Heart right ventricle (tissue), 16 donors: ENCODE measurements at regions not wholly inside any gene's neighbourhood (a gene's known extent, or its start where the extent isn't known, plus 50 kb on each side); places are given as distances from the start of the nearest gene placed in this dataset.

Experiments
- ATAC-seq, 8 donors: fragments of 200-7000 bp; cut with Tn5 transposase; one replicate each; pipeline ENCODE4 v1.9.1; 2020; ENCODE audit warnings: mild to moderate bottlenecking in 8 of 8, moderate library complexity in 8 of 8, moderate number of reproducible peaks in 1 of 8
- DNase-seq, 2 donors: peaks; one replicate each; pipeline ENCODE4 v3.0.0-alpha.2; 2020
- H3K27ac ChIP-seq, 10 donors: fragments of 200-600 bp; sonication (generic) in 2 of 10; one replicate each; pipeline versions ENCODE4 v1.5.0 to v1.8.0; 2020 to 2022; ENCODE audit warnings: mild to moderate bottlenecking in 3 of 10
- H3K27me3 ChIP-seq, 7 donors: fragments of 200-600 bp; one replicate each; pipeline ENCODE4 v1.8.0; 2021 to 2022; ENCODE audit warnings: mild to moderate bottlenecking in 2 of 7
- H3K36me3 ChIP-seq, 9 donors: fragments of 200-600 bp; sonication (generic) in 1 of 9; one replicate each; pipeline versions ENCODE4 v1.5.0 to v1.8.0; 2020 to 2022; ENCODE audit warnings: mild to moderate bottlenecking in 2 of 9
- H3K4me1 ChIP-seq, 9 donors: fragments of 200-600 bp; sonication (generic) in 1 of 9; one replicate each; pipeline versions ENCODE4 v1.5.0 to v1.8.0; 2020 to 2022; ENCODE audit warnings: mild to moderate bottlenecking in 4 of 9
- H3K4me3 ChIP-seq, 10 donors: fragments of 200-600 bp; sonication (generic) in 2 of 10; one replicate each; pipeline versions ENCODE4 v1.5.0 to v1.8.0; 2020 to 2022; ENCODE audit warnings: mild to moderate bottlenecking in 7 of 10, moderate library complexity in 2 of 10
- H3K9me3 ChIP-seq, 11 donors: fragments of 200-600 bp in 10 of 11; sonication (generic) in 2 of 11; one replicate each; pipeline versions ENCODE4 v1.5.0 to v1.8.0; 2013 to 2022; ENCODE audit warnings: mild to moderate bottlenecking in 2 of 11, control low read depth in 1 of 11, moderate library complexity in 1 of 11
- WGBS, 2 donors: extraction: QIAGEN DNeasy Blood & Tissue Kit; methylation state at CpG; one replicate each; pipeline ENCODE4 v1.1.7; 2013; ENCODE audit warnings: inconsistent platforms in 1 of 2; 5-methylcytosine and 5-hydroxymethylcytosine counted together
- intact Hi-C, 10 donors: fragments of 100-400 bp; cut with DNase I; formaldehyde crosslinking; loops; one replicate each; pipeline versions ENCODE4 v1.11.1 to v1.14.2; 2022
- TF ChIP-seq, protein P1 (sequence below), 9 donors: fragments of 200-600 bp; sonication (generic) in 2 of 9; IDR thresholded peaks; one replicate each; pipeline versions ENCODE4 v1.5.0 to v1.8.0; 2021 to 2022; ENCODE audit warnings: antibody characterized with exemption in 9 of 9, mild to moderate bottlenecking in 5 of 9, moderate library complexity in 1 of 9
- donor health status: Arrhythmogenic right ventricular cardiomyopathy.
- donor health status: ischemic (EF 13 %, LVEDD 7.1; RV severe dilation, severe dysfunction).
- donor health status: healthy with polysubstance abuse.
- donor health status: DM: no; HTN: yes; CAD: no.
- donor health status: DM: no; HTN: no; CAD: no.
- donor health status: ischemic (EF 25% LVEDD 6.9; RV normal size, moderate dysfunction).
- donor health status: ischemic (EF 25% LVEDD 5.7; RV mildly dilated, moderate dysfunction).
- donor health status: healthy.
- donor health status: DM: yes; HTN: yes; CAD: no.
- donor health status: Ischemic cardiomyopathy.
- donor health status: ischemic (EF 35%, LVEDD 5.7; RV mildly dilated, moderate dysfunction).
- donor health status: nonischemic (EF 11% LVEDD 7.7; RV severe dilation, severe dysfunction).
- donor health status: DM: yes; HTN: yes; CAD: no.
- donor health status: PGD.
- donor health status: ischemic (EF 29% LVEDD 5.4; RV normal size, mild dysfunction).
- donor health status: nonischemic (EF 23%, LVEDD 6.1; RV moderate dilation, normal function).

DNA sequence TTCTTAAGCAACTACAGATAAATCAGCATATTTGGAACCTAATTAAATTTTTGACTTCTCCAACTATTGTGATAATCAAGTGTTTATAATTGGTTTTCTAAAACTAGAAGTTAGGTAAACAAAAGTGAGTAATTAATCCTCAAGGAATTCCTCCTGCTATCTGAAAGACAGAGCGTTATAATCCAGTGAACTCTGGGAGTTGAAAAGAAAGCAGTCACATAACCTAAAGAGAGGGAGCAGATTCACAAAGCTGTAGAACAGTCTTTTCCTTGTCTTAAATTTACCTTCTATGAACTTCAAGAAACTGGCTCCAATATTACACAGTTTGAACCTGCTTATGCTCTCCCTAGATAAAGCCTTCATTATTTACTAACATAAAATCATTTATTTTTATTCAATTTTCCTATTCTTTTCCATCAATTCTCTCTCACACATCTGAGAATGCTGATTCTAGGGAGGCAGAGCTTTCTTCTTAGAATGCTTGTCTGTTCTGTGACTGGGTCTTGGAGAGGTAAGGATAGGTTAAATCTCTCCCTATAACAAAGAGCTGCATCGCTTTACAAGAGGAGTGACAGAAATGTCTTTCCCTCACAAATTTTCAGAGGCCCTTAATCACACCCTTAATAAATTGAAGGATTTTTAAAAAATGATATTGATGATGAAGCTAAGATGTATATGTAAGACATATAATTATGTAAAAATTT, 132.8 kb downstream of the TUSC7 start:
- TF ChIP-seq, protein P1, sequence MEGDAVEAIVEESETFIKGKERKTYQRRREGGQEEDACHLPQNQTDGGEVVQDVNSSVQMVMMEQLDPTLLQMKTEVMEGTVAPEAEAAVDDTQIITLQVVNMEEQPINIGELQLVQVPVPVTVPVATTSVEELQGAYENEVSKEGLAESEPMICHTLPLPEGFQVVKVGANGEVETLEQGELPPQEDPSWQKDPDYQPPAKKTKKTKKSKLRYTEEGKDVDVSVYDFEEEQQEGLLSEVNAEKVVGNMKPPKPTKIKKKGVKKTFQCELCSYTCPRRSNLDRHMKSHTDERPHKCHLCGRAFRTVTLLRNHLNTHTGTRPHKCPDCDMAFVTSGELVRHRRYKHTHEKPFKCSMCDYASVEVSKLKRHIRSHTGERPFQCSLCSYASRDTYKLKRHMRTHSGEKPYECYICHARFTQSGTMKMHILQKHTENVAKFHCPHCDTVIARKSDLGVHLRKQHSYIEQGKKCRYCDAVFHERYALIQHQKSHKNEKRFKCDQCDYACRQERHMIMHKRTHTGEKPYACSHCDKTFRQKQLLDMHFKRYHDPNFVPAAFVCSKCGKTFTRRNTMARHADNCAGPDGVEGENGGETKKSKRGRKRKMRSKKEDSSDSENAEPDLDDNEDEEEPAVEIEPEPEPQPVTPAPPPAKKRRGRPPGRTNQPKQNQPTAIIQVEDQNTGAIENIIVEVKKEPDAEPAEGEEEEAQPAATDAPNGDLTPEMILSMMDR (IDR thresholded peaks at IDR 0.05): no peak
- DNase-seq (no peak), ATAC-seq (no peak)
- peaks cover 0 to 1% (median 0%) of the 10 kb centered on the region in 11 donors for H3K9me3 ChIP-seq
- no peaks in the 10 kb centered on the region for H3K36me3 ChIP-seq
- H3K4me1 ChIP-seq: no peaks in the 10 kb centered on the region
- intact Hi-C loops: no loop called here
- H3K27me3 ChIP-seq: no peaks in the 10 kb centered on the region
- no peak overlapping the region for H3K27ac ChIP-seq
- 28 to 34% methylated on average over 2 of the region's 2 CpGs for WGBS, 2 donors
- no peak overlapping the region for H3K4me3 ChIP-seq

DNA sequence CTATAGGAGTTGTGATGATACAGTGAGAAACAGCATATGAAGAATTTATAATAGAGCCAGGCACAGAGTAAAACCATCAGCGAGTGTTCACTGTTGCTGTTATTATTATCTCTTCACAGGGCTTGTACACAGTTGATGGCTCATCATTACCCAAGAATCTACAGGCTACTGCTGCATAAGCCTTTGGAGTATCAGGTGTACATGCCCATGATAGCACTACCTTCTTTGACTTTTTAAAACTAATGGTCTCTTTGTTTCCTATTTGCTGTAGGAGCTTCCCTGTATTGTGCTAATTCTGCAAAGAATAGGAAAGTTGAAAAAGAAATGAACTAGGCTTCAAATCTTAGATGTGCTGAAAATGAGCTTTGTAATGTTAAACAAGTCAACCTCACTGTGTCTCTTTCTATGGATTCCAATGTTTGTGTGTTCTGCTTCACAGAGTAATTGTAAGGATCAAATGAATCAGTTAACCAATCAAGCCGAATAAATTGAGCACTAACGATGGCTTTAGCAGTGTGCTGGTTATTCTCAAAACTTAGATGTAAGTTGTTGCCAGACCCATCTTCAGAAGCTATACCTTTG, 138.8 kb downstream of the TUSC7 start:
- DNase-seq: no peak
- TF ChIP-seq, protein P1 (IDR thresholded peaks at IDR 0.05): no peak
- no peaks in the 10 kb centered on the region for H3K36me3 ChIP-seq
- no peak overlapping the region for H3K27ac ChIP-seq
- H3K27me3 ChIP-seq: no peaks in the 10 kb centered on the region
- H3K9me3 ChIP-seq: peaks cover 0 to 7% (median 0%) of the 10 kb centered on the region in 11 donors
- H3K4me1 ChIP-seq: no peaks in the 10 kb centered on the region
- intact Hi-C loops: no loop called here
- 61 to 63% methylated on average over 3 of the region's 3 CpGs for WGBS, 2 donors
- ATAC-seq: no peak
- H3K4me3 ChIP-seq: no peak overlapping the region

DNA sequence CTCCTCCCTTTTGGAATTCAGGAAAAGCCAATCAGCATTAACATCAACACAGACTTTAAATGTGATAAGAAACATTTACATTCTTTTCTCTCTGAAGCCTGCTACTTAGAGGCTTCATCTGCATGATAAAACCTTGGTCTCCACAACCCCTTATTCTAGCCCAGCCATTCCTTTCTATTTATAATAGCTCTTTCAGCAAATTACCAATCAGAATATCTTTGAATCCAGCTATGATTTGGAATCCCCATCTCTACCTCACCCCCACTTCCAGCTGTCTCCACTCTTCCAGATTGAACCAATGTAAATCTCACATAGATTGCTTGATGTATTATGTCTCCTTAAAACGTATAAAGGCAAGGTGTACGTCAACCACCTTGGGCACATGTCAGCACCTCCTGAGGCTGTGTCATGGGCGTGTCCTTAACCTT, 139.7 kb downstream of the TUSC7 start:
- peaks cover 0 to 7% (median 0%) of the 10 kb centered on the region in 11 donors for H3K9me3 ChIP-seq
- WGBS, 2 donors: 38 to 45% methylated on average over 3 of the region's 3 CpGs
- ATAC-seq (no peak), DNase-seq (no peak)
- no peaks in the 10 kb centered on the region for H3K4me1 ChIP-seq
- H3K36me3 ChIP-seq: no peaks in the 10 kb centered on the region
- no peak overlapping the region for H3K4me3 ChIP-seq
- intact Hi-C loops: no loop called here
- TF ChIP-seq, protein P1 (IDR thresholded peaks at IDR 0.05): no peak
- H3K27me3 ChIP-seq: no peaks in the 10 kb centered on the region
- H3K27ac ChIP-seq: no peak overlapping the region

DNA sequence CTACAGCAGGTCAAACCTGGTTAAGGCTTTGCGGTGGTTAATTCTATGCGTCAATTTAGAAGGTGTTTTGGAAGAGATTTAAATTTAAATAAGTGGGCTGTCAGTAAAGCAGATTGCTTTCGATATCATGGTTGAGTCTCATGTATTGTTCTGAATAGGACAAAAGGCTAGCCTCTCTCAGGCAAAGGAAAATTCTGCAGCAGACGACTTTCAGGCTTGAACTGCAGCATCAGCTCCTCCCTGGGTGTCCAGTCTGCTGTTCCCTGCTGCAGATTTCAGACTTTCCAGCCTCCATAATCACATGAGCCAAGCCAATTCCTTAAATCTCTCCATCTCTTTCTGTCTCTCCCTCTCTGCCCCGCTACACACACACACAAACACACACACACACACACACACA, 143.2 kb downstream of the TUSC7 start:
- no peak overlapping the region for H3K4me3 ChIP-seq
- intact Hi-C loops: no loop called here
- no peak for DNase-seq
- no peak overlapping the region for H3K27ac ChIP-seq
- peaks cover 0 to 2% (median 0%) of the 10 kb centered on the region in 11 donors for H3K9me3 ChIP-seq
- no peaks in the 10 kb centered on the region for H3K27me3 ChIP-seq
- TF ChIP-seq, protein P1 (IDR thresholded peaks at IDR 0.05): no peak
- ATAC-seq: no peak
- WGBS, 2 donors: 78 to 81% methylated on average over 5 of the region's 5 CpGs
- H3K36me3 ChIP-seq: no peaks in the 10 kb centered on the region
- no peaks in the 10 kb centered on the region for H3K4me1 ChIP-seq
